ENCODE measurements at regions not wholly inside any gene's neighbourhood (a gene's known extent, or its start where the extent isn't known, plus 50 kb on each side); places are given as distances from the start of the nearest gene placed in this dataset.

DNA sequence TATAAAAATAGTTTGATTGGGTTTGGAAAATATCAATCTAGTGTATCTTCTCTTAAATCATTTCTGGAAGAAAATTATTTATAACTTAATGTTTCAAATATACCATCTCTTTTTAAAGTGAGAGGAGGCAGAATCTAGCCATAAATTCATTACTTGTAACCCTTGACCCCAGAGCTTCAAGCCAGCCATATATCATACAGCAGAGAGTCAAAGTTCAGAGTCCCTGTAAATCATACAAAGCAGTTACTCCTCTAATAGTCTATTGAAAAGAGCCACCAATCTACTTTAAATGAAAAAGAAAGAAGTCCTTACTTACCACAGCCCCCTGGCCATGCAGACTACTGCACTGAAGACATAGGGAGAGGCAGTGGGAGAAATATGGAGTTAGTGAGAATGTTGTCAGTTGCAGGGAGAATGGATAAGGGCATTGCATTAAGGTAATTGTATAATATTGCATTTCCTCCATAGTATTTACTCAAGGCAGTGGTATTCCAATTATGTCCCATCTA lies 229.5 kb downstream of the NKX6-1 start:
- no peak overlapping the region for H3K4me3 ChIP-seq (replicated peaks; ENCODE audit: low read depth, low read length)
- DNase-seq (ENCODE audit: extremely low read depth, low read depth), result no peak
- TF ChIP-seq, protein P1, sequence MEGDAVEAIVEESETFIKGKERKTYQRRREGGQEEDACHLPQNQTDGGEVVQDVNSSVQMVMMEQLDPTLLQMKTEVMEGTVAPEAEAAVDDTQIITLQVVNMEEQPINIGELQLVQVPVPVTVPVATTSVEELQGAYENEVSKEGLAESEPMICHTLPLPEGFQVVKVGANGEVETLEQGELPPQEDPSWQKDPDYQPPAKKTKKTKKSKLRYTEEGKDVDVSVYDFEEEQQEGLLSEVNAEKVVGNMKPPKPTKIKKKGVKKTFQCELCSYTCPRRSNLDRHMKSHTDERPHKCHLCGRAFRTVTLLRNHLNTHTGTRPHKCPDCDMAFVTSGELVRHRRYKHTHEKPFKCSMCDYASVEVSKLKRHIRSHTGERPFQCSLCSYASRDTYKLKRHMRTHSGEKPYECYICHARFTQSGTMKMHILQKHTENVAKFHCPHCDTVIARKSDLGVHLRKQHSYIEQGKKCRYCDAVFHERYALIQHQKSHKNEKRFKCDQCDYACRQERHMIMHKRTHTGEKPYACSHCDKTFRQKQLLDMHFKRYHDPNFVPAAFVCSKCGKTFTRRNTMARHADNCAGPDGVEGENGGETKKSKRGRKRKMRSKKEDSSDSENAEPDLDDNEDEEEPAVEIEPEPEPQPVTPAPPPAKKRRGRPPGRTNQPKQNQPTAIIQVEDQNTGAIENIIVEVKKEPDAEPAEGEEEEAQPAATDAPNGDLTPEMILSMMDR (IDR thresholded peaks at IDR 0.05; ENCODE audit: low read depth, low read length, missing control alignments), result no peak

DNA sequence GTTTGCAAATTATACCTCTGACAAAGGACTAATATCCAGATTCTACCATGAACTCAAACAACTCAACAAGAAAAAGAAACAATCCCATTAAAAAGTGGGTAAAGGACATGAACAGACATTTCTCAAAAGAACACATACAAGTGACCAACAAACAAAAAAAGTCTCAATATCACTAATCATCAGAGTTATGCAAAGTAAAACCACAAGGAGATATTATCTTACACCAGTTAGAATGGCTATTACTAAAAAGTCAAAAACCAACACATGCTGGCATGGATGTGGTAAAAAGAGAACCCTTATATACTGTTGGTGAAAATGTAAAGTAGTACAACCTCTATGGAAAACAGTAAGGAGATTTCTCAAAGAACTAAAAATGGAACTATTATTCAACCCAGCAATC lies 234.4 kb downstream of the NKX6-1 start:
- H3K4me3 ChIP-seq (replicated peaks; ENCODE audit: low read depth, low read length), result no peak overlapping the region
- TF ChIP-seq, protein P1 (IDR thresholded peaks at IDR 0.05; ENCODE audit: low read depth, low read length, missing control alignments), result no peak
- no peak for DNase-seq (ENCODE audit: extremely low read depth, low read depth)

DNA sequence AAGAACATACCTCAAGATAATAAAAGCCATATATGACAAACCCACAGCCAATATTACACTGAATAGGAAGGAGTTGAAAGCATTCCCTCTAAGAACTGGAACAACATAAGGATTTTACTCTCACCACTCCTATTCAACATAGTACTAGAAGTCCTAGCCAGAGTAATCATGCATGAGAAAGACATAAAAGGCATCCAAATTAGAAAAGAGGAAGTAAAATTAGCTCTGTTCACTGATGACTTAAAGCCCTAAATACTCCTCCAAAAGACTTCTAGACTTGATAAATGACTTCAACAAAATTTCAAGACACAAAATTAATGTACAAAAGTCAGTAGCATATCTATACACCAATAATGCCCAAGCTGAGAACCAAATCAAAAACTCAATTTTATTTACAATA lies 235.7 kb downstream of the NKX6-1 start:
- no peak for DNase-seq (ENCODE audit: extremely low read depth, low read depth)
- no peak overlapping the region for H3K4me3 ChIP-seq (replicated peaks; ENCODE audit: low read depth, low read length)
- TF ChIP-seq, protein P1 (IDR thresholded peaks at IDR 0.05; ENCODE audit: low read depth, low read length, missing control alignments), result no peak

DNA sequence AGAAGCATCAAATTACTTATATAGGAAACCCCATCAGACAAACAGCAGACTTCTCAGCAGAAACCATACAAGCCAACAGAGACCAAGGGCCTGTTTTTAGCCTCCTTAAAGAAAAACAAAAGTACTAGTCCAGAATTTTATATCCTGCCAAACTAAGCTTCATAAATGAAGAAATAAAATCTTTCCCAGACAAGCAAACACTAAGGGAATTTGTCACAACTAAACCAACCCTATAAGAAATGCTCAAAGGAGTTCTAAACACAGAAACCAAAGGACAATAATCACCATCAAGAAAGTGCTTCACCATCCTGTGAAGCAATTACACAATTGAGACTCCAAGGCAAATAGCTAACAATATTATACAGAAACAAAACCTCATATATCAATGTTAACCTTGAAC lies 238.6 kb downstream of the NKX6-1 start:
- TF ChIP-seq, protein P1 (IDR thresholded peaks at IDR 0.05; ENCODE audit: low read depth, low read length, missing control alignments), result no peak
- DNase-seq (ENCODE audit: extremely low read depth, low read depth), result no peak
- no peak overlapping the region for H3K4me3 ChIP-seq (replicated peaks; ENCODE audit: low read depth, low read length)

DNA sequence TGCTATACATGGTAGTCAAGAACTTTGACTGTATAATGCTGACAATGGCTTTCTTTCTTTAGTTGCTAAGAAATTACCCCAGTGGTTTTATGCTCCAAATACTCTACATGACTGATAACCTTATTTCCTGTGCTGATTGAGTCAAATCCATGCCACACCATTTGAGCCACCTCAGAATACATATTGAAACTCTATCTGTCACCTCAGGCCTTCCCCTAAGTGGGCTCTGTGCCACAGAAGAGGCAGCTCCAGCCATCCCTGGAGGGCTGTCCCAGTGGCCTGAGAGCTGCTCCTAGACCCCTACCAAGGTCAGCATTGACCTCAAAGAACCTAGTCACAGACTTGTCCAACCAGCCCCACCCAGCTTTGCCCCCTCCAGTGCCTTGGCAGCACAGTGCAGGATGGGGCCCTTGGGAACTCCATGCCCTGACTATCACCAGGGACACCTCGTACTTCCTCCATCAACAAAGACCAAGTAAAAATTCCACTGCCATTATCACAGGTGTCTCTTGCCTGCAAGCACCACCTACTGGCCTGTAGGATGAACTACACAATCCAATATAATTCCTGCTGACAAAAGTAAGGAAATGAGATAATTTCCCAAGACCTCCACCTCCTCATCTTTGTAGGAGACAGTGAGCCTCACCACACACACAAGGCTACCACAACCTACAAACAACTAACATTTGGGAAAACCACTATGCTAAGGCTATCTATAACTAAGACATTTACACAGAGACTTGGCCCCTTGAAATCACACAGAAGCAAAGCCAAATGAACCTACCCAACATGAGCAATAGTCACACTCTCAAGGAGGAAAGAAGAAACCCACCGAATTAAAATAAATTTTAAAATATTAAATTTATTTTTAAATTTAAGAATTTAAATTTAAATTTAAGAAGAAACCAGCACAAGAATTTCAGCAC lies 239.9 kb downstream of the NKX6-1 start:
- TF ChIP-seq, protein P1 (IDR thresholded peaks at IDR 0.05; ENCODE audit: low read depth, low read length, missing control alignments), result peak; percentile 64
- no peak overlapping the region for H3K4me3 ChIP-seq (replicated peaks; ENCODE audit: low read depth, low read length)
- no peak for DNase-seq (ENCODE audit: extremely low read depth, low read depth)

DNA sequence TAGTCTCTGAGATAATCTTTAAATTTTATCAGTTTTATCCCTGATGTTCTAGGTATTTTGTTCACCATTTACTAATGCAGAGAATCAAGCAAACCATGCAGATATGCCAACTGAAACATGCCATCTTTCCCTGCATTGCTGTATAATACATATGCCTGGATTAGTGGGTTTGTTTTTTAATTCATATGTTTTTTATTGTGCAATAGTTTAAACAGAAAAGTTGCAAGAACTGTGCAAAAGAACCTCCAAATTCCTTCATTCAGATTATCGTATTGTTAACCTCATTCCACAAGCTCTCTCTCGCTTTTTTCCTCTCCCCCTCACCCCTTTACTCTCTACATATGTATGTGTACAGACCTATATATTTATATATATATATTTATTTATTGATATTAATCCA lies 244.6 kb downstream of the NKX6-1 start:
- TF ChIP-seq, protein P1 (IDR thresholded peaks at IDR 0.05; ENCODE audit: low read depth, low read length, missing control alignments), result no peak
- no peak for DNase-seq (ENCODE audit: extremely low read depth, low read depth)

More for the DNA sequence above, 244.6 kb downstream of the NKX6-1 start:
- H3K4me3 ChIP-seq (replicated peaks; ENCODE audit: low read depth, low read length), result no peak overlapping the region

Measured in HFF-Myc (cell line).